RPMI7951 (cell line): ENCODE measurements at regions not wholly inside any gene's neighbourhood (a gene's known extent, or its start where the extent isn't known, plus 50 kb on each side); places are given as distances from the start of the nearest gene placed in this dataset.

ENCODE experiments used
- DNase-seq: peaks from one replicate; pipeline ENCODE4 v3.0.0-alpha.2; 2012; ENCODE audit warnings: low read depth

GRCh38 chr7:25777969-25778708 lies 373.9 kb upstream of the NFE2L3 start:
- DNase-seq = no peak

DNA sequence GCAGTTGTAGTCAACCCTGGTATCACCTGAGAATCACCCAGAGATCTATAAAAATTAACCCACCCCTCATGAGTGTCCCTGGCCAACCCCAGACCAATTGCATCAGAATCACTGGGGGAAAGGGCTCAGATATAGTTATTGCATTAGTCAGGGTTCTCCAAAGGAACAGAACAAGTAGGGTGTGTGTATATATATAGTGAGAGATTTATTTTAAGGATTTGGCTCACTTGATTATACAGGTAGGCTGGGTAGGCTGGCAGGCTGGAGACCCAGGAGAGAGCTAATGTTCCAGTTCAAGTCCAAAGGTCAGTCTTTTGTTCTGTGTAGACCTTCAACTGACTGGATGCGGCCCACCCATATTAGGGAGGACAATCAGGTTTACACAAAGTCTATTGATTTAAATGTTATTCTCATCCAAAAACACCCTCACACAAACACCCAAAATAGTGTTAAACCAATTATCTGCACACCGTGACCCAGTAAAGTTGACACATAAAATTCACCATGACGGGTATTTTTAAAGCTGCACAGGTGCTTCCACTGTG lies 372.9 kb upstream of the NFE2L3 start:
- DNase-seq = no peak

- DNase-seq = no peak
Observed at GRCh38 chr7:25780904-25781303, 371.1 kb upstream of the NFE2L3 start.

DNA sequence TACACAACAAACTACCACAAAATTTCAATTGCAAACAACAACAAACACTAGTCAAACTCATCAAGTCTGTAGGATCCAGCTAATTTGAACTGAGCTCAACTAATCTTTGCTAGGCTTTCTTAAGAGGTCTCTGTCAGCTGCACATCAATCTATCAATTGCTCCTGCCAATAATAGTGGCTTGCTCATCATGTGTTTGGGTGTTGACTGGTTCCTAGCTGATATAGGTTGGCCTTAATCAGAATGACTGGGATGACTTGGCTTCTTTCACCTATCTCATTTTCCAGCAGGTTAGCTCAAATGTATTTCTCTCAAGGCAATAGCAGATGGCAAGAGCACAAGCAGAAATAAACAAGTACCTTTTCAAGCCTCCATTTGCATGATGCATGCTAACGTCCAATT lies 370.3 kb upstream of the NFE2L3 start:
- no peak for DNase-seq

GRCh38 chr7:25786936-25787335 lies 365.1 kb upstream of the NFE2L3 start:
- no peak for DNase-seq

DNA sequence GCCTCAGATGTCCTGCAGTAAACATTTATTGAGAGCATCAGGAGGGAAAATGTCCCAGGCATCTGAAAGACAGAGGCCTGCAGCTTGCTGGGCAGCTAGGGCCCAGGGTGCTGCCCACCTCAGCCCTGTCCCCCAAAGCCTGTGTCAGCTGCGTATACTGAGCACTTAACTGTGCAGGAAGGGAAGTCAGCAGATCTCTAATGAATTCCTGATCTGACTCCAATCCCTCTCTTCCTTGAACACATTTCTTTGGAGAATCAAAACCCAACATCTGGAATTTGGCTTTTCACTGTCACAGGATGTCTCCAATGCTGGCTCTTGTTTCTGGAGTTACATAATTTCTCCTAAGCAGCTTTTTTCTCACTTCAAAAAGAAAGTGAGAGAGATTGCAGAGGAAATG lies 364.7 kb upstream of the NFE2L3 start:
- DNase-seq = no peak

DNA sequence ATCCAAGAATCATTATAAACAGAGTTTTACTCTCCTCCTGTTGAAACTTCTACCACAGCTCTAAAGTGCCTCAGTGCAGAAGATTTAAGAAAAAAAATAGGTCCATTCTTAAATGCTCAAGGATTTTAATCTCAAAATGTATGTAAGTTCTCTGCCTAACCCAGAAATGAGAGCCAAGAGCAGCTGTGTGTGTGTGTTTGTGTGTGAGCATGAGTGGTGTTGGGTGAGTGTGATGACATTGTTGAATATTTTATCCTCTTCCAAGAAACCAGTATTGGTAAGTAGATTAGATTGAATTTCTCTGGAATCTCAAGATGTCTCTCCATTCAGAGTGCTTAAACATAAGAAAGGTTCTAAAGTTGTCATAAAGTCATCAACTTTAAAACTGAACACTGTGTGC lies 363.6 kb upstream of the NFE2L3 start:
- no peak for DNase-seq

- DNase-seq = no peak
Observed at GRCh38 chr7:25788961-25789620, 362.9 kb upstream of the NFE2L3 start.

GRCh38 chr7:25789701-25790640 lies 362.0 kb upstream of the NFE2L3 start:
- DNase-seq = no peak

GRCh38 chr7:25790963-25791362 lies 361.0 kb upstream of the NFE2L3 start:
- no peak for DNase-seq

GRCh38 chr7:25792586-25792985 lies 359.4 kb upstream of the NFE2L3 start:
- no peak for DNase-seq

DNA sequence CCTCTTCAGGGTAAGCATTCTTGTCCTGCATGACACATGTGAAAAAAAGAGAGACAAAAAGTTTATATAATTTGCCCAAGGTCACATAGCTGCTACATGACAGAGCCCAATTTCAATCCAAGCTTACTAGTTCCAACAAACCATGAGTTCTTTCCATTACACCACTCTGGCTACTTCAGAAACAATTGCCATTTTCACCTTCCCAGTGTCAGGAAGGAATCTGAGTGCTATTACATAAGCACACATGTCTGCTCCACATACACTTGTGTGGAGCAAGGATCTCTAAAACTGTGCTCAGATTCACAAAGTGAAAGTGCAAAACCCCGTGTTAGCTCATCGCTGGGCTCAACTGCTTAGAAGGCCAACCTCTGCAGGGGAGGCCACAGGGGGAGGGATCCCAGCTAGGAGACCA lies 356.2 kb upstream of the NFE2L3 start:
- DNase-seq = no peak

DNA sequence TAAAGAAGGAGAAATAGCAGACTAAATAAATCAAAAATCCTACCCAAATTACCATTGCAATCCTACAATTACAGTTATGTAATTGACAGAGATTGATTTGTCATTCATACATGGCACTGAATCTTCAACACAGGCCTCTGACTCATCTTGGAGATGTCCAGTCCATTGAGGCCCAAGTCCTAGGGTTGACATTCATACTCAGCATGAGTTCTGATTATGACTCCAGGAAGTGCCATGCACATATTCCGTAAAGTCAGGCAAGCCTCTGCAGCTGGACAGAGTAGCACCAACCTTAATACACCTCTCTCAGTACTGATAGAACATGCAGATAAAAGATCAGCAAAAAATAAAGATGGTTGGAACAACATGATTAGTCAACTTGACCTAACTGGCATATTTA lies 353.7 kb upstream of the NFE2L3 start:
- DNase-seq = no peak

DNA sequence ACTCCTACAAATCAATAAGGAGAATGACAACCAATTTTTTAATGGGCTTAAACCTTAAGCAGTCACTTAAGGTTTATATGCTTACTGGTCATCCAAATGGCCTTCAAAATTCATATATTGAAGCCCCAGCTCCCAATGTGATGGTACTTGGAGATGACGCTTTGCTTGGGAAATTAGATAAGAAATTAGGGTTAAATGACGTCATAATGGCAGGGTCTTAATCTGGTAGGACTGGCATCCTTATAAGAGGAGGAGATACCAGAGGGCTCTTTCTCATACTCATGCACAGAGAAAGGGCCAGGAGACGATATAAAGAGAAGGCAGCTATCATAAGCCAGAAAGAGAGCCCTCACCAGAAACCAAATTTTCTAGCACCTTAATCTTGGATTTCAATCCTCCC lies 350.8 kb upstream of the NFE2L3 start:
- no peak for DNase-seq

- no peak for DNase-seq
Observed at GRCh38 chr7:25802057-25802456, 349.9 kb upstream of the NFE2L3 start.

DNA sequence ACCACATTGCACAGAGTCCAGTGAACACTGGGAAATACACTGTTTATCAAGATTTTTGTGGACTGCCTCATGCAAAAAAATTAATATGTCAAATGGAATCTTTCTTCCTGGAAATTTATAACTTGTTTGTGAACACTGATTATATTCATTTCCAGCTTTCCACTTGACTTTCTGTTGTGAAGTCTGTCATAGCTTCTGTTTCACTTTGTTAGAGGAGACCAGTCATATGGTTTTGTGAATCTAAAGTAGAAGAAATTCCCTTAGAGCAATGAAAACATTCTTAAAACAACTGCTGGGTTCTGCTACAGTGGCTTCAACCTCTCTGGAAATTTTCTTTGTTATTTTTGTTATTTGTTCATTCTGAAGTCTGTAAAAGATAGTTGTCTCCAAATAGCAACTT lies 349.5 kb upstream of the NFE2L3 start:
- no peak for DNase-seq

DNA sequence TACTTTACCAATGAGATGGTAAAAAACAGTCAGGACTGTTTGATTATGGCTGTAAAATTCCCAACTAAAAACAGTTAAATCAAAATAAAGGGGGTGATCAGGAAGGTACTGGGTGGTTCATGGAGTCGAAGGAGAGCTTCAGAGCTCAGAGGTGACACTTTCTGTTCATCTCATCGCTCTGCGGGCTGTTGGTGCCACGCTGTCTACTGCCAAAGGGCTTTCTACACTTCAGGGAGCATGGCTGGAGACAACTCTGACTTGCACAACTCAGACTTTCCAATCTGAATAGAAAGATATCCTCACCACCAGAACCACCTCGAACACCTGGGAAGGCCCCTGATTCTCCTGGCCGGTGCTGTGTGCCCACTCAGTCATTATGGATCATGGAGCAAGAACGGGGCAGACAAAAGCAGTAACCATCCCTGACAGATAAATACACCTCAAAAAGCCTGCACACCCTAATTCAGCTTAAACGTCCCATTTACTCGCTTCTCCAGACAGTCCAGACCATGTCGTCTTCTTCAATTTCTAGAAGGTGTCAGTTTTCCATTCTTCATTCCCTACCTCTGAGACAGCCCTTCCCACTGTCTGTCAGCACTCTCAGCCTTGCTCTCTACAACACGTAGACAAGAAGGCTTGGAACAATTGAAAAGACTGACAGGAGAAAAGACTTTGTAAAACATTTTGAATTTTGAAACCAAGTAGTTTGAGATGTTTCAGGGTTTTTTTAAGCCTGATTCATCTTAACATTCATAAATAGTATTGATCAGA lies 348.7 kb upstream of the NFE2L3 start:
- DNase-seq = no peak

DNA sequence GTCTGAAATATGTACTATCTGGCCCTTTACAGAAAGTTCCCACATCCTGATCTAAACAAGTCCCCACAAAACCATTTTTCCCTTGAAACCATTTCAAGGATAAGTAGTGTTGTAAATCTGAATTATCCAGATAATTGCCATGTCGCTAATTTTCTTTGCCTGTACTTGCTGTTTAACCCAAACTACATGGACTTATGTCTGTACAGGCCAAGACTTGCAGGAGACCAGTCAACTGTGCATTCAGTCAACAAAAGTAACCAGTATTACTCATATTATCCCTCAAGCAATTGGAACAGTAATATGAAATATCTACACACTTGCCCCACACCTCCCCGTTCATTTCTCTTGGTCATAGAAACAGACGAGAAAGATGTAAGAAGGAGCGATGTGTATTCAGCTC lies 347.8 kb upstream of the NFE2L3 start:
- no peak for DNase-seq

DNA sequence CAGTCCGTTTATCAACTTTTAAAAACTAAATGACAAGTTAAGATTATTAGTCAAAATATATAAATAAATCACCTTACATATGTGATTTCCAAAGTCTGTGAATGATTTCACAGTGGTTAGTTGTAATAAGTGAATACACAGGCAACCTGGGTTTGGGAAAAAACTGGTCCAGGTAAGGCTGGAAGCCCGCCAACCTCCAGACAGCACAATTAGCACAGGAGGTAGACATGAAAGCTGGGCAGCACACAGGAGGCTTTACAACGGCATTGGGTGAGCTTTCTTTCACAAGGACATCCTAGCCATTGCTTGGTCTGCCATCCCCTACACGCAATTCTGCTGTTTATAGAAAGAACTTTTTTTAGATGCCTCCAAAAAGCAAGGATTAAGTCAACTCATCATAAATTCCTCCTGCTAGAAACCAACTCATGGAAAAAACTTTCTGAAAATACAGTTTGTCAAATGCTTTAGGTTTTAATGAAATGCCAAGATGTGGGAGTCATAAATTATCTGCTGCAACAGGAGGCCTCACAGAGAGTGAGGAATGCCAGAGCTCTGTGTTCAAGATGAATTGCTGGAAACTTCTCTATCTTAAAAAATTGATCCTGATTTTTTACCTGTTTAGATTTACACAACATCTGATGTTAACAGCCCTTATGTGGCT lies 346.8 kb upstream of the NFE2L3 start:
- no peak for DNase-seq

- no peak for DNase-seq
Observed at GRCh38 chr7:25807086-25807611, 344.8 kb upstream of the NFE2L3 start.

DNA sequence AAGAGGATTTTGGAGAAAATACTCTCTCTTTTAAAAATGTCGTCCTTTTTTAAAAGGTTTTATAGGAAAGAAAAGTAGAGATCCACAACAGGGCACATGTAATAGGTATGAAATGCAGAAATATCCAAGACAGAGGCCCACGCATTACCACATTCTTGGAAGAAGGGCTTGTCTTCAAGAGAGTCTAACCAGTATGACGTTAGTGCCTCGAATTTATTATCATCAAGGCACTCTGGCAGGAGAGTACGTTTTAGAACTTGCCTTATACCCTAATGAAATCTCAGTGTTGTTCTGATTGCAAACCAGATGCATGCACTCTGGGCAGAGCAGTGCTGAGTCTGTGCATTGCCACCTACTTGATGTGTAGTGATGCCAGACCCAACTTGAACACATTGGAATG lies 342.6 kb upstream of the NFE2L3 start:
- DNase-seq = no peak
